ENCODE measurements at regions not wholly inside any gene's neighbourhood (a gene's known extent, or its start where the extent isn't known, plus 50 kb on each side); places are given as distances from the start of the nearest gene placed in this dataset.

GRCh38 chr21:35645991-35646390, 414.3 kb downstream of the SETD4 start:
- TF ChIP-seq CTCF (IDR thresholded peaks at IDR 0.05; ENCODE audit: control insufficient read depth, extremely low read depth, insufficient read depth): no peak
- H3K4me3 ChIP-seq (ENCODE audit: low read depth, low read length): no peak overlapping the region
- DNase-seq (ENCODE audit: low read depth): no peak

- H3K4me3 ChIP-seq (ENCODE audit: low read depth, low read length): no peak overlapping the region
- DNase-seq (ENCODE audit: low read depth): no peak
- TF ChIP-seq CTCF (IDR thresholded peaks at IDR 0.05; ENCODE audit: control insufficient read depth, extremely low read depth, insufficient read depth): no peak
These were observed 415.8 kb downstream of the SETD4 start for GRCh38 chr21:35644523-35644922.

DNA sequence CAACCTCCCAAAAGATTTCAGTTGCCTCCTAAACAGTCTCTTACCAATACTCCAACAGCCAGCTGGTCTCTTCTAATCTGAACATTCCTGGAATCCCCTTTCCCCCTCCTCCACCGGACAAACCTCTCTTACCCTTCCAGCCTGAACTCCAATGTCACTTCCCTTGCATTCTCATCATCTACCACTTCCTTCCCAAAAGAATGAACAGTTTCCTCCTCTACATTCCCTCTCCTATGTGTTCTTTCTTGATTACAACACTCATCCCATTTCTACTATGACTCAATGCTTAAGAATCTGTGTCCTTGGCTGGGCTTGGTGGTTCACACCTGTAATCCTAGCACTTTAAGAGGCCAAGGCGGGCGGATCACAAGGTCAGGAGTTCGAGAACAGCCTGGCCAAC, 417.1 kb downstream of the SETD4 start:
- H3K4me3 ChIP-seq (ENCODE audit: low read depth, low read length): no peak overlapping the region
- no peak for DNase-seq (ENCODE audit: low read depth)
- TF ChIP-seq CTCF (IDR thresholded peaks at IDR 0.05; ENCODE audit: control insufficient read depth, extremely low read depth, insufficient read depth): no peak

DNA sequence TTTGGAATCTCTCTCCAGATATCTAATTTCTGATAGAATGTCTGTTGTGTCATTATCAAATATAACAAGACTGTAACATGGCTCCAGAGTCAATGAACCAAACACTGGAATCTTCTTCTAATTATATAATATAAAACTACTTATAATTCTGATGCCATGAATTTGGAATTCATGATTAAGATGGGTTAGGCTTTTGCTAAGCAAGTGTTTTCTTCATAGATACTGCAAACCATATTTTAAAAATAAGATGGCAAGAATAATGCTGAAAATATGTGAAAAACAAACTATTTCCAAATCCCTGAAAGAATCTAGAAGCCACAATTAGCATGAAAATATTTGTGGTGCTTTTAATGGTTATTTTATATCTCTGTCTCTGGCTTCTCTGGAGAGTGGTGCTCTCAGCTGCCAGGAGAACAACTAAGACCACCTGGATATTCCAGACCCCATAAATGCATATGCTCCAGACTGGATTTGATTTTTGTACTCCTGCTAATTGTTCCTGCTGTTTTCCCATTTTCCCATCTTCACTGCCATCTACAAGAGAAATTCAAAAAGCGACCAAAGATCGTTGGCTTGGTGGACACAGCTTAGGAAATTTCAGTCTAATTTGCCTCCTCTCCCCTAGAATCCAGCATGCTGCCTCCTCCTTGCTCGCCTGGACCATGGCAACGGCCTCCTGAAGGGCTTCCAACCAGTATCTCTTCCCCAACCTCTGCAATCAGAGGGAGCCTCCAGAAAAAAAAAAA, 418.9 kb downstream of the SETD4 start:
- TF ChIP-seq CTCF (IDR thresholded peaks at IDR 0.05; ENCODE audit: control insufficient read depth, extremely low read depth, insufficient read depth): no peak
- no peak overlapping the region for H3K4me3 ChIP-seq (ENCODE audit: low read depth, low read length)

GRCh38 chr21:35637431-35637830, 422.9 kb downstream of the SETD4 start:
- DNase-seq (ENCODE audit: low read depth): peak; percentile 58
- TF ChIP-seq CTCF (IDR thresholded peaks at IDR 0.05; ENCODE audit: control insufficient read depth, extremely low read depth, insufficient read depth): no peak
- H3K4me3 ChIP-seq (ENCODE audit: low read depth, low read length): no peak overlapping the region

More for the DNA sequence above, 418.9 kb downstream of the SETD4 start:
- DNase-seq (ENCODE audit: low read depth): no peak

- no peak for DNase-seq (ENCODE audit: low read depth)
- H3K4me3 ChIP-seq (ENCODE audit: low read depth, low read length): no peak overlapping the region
- no peak for TF ChIP-seq CTCF (IDR thresholded peaks at IDR 0.05; ENCODE audit: control insufficient read depth, extremely low read depth, insufficient read depth)
These were observed 424.3 kb downstream of the SETD4 start for GRCh38 chr21:35635994-35636393.

GRCh38 chr21:35635261-35635660, 425.1 kb downstream of the SETD4 start:
- no peak for TF ChIP-seq CTCF (IDR thresholded peaks at IDR 0.05; ENCODE audit: control insufficient read depth, extremely low read depth, insufficient read depth)
- DNase-seq (ENCODE audit: low read depth): no peak
- H3K4me3 ChIP-seq (ENCODE audit: low read depth, low read length): no peak overlapping the region
